ENCODE measurements at regions not wholly inside any gene's neighbourhood (a gene's known extent, or its start where the extent isn't known, plus 50 kb on each side); places are given as distances from the start of the nearest gene placed in this dataset.

DNA sequence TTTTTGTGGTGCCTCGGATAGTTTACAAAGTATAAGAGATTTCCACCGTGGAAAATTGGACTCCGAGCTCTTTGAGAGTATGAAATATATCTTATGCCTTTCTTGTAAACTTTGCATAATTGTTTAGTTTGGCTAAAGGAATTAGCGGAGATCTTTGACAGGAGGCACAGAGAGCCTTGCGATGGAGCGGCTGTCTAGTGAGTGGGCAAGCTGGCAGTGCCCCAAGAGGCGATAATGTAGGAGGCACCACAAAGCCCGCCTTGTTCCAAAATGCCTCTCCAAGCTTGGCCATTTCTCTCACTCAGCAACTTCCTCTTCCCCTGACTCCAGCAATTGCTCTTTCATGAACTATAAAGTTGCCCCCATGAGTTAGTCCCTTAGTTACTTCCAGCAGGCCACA lies 270.1 kb upstream of the PRICKLE1 start:
- DNase-seq (ENCODE audit: low spot score), result no peak

DNA sequence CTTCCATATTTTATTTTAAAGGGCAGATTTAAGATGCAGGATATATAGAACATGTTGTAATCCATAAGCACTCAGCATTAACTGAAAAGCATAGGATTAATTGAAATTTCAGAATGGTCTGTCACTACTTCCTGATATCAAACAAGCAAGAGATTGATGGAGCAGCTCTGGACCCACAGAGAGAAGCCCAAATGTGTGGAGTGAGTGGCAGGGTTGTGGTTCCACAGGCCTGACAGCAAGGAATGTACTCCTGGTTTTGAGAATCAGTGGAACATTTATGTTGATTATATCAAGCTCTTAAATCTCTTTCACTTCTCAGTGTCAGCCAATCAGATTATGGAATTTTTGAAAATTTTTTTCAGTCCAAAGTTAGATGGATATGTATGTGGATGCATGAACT lies 267.6 kb upstream of the PRICKLE1 start:
- no peak for DNase-seq (ENCODE audit: low spot score)

DNA sequence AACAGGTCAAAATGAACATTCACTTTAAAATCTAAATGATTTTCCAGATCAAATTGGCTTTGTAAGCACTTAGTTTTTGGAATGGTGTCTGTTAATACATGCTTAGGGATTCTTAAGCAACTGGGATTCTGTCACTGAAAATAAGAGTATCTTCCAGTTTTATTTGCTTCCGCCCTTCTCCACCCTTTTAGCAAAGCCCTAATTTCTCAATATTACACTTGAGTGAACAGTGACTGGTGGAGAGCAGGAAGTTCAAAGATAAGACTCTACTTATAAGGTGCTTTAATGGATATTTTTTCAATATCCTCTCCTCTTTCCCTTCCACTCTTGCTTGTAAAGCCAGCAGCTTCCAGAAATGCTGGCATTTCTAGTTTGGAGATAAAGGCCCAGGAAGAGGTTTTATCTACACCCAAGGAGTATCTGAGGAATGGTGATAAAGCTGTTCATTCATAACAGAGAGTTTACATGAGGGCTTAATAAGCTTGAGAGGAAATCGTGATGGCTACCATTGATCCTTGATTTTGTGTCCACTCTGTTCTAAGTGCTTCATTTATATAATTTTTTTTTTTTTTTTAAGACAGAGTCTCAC lies 265.9 kb upstream of the PRICKLE1 start:
- no peak for DNase-seq (ENCODE audit: low spot score)

DNA sequence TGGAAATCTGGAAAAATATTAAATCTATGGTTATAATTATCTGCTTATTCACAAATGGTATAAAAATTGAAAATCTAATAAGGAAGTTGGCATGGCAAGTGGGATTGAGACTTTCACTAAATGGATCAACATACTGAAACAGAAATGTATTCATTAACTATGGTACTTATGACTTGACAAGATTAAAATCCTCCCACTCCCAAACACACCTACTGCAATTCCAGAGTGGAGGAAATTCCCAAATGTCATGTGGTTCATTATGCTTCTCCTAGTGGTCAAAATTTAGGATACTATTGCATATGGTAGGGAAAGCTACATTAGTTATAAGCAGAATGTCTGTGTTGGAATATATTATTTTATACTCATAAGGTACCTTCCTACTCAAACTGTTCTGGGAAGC lies 265.3 kb upstream of the PRICKLE1 start:
- DNase-seq (ENCODE audit: low spot score), result no peak

DNA sequence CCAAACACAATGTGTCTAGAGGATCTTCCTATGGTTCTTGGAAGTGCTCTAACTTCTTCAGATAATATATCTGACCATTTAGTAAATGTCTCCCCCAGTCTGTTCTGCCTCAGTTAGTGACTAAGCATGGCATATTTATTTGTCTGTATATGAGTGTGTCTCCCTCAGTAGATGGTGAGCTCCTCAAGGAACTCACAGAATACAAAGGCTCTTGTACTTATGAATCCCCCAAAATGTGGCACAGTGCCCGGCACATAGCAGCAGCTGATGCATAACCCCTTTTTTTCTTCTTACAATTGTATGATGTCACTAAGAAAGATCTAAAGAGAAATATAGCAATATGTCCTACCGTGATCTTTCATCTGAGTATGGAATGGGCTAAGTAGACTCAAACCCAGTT lies 264.7 kb upstream of the PRICKLE1 start:
- DNase-seq (ENCODE audit: low spot score), result no peak

DNA sequence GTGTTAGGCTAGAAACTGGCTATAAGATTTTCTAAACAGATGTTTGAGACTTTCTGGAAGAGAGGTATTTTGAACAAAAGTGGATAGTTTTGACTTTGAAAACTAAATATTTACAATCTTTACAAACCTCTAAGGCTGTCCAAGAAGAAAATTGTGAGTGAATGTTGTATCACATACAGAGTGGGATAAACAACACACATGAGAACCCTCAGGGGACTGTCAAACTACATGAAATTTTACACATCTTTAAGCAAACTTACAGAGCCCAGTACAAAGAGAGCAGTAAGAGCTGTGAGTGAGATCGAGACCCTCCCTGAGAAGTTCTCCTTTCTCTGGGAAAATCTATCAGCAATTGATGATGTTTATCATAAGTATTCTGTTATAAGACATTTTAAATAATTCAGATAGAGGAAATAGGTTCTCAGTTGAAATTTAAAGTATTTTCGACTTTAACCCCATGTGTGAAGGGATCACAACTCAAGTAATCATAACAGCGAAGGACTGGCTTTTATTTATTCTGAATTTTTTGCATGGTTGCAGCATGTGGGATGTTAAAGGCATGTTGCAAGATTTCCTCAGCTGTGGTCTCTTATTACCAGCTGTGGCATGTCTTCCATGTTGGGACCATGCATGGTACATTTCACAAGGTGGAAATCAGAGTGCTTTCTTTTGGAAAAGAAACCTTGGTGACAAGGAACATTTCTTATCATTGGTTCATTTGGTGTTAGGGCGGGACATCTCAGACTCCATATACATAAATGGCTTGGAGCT lies 264.0 kb upstream of the PRICKLE1 start:
- DNase-seq (ENCODE audit: low spot score), result no peak

DNA sequence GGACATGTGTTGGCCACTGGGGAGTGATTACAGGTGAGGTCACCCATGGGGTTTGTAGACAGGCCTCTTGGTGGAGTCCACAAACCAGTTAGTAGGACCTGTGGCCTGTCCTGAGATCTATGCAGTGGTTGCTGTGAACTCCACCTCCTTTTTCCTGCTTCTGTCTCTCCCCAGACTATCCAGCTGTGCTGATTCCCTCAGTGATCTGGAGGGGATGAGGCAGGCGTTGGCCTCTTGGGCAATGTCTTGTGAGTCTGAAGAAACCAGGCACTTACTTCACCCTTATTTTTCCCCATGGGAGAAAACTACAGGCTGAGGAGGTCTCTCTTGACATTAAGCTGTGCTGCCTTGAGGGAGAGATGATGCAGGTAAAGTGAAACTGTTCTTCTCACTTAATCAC lies 257.2 kb upstream of the PRICKLE1 start:
- no peak for DNase-seq (ENCODE audit: low spot score)

DNA sequence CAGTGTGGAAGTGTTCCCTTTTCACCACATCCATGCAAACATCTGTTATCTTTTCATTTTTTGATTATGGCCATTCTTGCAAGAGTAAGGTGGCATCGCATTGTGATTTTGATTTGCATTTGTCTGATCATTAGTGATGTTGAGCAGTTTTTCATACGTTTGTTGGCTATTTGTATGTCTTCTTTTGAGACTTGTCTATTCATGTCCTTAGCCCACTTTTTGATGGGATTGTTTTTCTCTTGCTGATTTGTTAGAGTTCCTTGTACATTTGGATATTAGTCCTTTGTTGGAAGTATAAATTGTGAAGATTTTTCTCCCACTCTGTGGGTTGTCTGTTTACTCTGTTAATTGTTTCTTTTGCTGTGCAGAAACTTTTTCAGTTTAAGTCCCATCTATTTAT lies 244.5 kb upstream of the PRICKLE1 start:
- no peak for DNase-seq (ENCODE audit: low spot score)

DNA sequence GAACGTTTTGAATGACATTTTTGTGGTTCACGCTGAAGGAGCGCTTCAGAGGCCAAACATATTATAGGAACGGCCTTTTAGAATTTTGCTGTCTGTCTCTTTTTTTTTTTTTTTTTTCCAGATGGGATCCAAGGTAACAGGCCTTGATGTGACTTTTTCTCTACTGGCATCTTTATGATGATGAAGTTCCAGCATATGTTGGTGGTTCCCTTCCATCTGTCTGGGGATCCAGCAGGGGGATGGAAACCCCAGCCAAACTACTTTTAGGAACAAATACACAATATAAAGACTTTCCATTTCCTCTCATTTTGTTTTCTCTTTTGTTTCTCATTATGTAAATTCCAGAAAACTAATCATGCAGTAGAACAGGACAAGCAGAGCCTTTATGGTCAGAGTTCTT lies 239.3 kb upstream of the PRICKLE1 start:
- no peak for DNase-seq (ENCODE audit: low spot score)

DNA sequence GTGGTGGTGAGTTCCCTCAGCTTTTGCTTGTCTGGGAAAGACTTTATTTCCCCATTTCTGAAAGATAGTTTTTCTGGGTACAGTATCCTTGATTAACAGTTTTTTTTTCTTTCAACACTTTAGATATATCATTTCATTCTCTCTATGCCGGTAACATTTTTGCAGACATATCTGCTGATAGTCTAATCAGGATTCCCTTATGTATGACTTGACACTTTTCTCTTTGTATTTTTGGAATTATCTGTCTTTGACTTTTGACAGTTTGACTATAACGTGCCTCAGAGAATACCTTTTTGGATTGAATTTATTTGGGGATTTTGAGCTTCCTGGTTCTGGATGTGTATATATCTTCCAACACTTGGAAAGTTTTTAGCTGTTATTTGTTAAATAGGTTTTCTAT lies 234.8 kb upstream of the PRICKLE1 start:
- no peak for DNase-seq (ENCODE audit: low spot score)

DNA sequence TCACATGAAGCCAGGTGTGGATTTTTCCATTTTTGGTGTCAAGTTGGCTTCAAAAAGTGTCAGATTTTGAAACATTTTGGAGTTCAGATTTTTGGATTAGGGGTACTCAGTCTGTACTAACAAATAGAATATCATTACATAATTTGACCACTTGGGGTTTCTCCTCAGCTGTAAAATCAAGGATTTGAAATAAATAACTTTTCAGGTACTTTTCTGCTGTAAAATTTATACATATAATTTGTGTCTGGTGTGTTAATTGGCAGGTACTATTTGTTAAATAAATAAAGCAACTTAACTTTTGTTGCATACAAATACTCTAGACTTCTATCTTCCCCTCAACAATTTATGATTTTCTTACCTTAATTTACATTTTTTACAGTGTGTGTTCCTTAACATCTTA lies 234.1 kb upstream of the PRICKLE1 start:
- no peak for DNase-seq (ENCODE audit: low spot score)

DNA sequence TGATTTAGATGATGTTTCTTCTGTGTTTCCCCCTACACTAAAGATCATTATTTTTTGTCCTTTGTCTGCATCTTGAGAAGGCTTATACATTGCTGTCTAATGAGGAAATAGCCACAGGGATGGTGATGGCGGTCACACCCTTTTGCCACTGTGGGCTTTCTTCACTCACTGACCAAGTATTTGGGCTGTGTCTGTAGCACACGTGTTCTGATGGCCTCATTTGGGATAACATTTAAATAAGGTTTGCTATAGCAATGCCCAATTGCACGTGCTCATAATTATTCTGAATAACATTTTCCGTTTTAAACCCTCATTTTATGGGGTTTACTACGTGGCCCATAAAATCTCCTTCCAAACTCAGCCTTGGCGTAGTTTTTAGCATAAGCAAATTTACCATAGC lies 230.3 kb upstream of the PRICKLE1 start:
- DNase-seq (ENCODE audit: low spot score), result peak; percentile 11

DNA sequence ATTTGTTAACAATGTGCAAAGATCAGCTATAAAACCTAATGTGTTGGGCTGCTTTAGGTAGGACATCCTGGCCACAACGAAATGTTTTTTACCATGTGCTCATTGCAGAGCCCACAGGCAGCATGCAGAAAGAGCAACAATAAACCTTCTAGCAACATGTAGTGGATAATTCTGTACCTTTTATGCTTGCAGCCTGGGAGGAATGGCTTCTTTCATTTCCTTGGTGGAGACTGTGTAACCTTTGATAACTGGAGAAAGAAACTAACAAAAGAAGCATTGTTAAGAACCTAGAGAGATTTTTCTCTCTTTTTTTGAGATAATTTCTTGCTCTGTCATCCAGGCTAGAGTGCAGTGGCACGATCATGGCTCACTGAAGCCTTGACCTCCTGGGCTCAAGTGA lies 225.5 kb upstream of the PRICKLE1 start:
- DNase-seq (ENCODE audit: low spot score), result no peak

DNA sequence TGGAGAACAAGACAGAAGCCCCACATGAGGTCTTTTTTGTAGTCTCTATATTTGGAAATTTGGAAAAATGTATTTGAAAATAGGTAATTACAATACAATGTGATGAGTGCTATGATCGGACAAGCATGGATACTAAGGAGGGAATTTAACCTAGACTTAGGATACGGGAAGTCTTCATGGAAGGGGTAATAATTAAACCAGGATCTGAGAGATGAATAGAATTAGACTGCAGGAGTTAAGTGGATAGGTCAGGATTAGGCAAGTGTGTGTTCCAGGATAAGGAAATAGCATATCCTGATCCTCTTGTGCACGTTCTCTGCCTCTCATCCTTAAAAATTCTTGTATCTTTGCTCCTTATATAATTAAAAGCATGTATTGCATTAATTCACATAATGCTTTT lies 223.3 kb upstream of the PRICKLE1 start:
- no peak for DNase-seq (ENCODE audit: low spot score)

DNA sequence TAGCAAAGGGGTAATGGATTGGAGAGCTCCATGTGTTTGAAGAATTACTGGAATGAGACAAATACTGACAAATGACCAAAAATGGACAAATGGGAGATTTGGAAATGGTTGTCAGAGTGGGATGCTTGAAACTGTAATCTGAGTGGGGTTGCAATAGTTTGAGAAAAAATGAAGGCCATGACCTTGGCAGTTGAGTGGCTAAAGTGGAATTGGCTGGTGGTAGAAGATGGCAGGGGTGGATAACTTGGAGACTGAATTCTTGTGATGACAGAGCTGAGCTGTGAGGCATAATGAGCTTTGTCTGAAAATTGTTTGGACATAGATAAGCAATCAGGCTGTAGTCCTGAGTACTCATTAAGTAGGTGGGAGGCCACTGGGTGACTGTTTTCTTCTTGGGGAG lies 222.5 kb upstream of the PRICKLE1 start:
- DNase-seq (ENCODE audit: low spot score), result no peak

DNA sequence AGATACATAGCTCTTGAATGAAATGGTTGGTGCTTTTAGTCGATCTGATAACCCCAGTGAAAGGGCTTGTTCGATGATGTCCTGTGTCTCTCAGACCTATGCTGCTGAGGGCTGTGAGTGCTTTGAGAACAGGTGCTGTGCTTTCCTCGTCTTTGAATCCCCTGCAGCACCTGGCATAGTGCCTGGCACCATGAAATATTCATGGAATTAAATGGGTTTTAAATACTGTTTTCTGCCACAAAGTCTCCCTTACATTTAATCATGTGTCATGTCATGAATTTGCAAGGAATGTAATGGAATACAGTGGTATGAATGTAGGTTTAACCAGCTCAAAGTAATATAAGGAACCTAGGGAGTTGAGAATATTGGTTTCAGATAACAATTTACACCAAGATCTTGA lies 220.5 kb upstream of the PRICKLE1 start:
- DNase-seq (ENCODE audit: low spot score), result no peak

DNA sequence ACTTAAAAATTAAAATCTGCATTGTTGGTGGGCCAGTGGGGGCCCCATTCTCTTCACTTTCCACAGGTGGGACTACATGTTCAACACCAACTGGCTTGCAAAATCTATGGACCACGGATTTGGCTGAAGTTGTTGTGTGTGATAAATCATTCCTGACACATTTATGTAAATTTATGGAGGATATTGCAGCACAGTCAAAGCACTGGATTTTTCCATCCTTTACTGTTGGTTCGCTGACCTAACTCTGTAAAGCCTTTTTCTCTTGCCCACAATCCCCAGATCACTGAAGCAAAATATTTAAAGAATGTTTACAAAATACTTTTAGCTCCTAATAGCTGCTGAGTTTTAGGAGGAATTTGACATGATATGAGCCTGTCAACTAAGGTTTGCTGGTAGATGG lies 219.7 kb upstream of the PRICKLE1 start:
- DNase-seq (ENCODE audit: low spot score), result peak; percentile 37

DNA sequence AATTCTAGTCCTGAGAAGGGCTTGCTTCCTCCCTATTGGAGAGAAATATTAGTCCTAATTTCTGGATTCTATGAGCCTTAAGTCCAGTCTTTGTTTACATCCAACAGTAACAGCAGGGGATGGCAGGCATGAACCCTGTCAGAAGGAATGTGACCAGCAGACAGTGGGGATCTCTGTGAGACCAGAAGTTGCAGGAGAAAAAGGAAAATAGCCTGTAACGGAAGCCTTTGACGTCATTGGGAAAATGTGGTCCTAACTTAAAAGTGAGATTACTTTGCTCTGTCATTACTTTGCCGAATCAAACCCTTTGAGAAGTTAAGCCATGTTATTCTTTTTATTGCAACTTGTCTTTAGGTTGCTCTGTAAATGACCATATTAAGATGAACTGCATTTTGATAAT lies 218.2 kb upstream of the PRICKLE1 start:
- no peak for DNase-seq (ENCODE audit: low spot score)

DNA sequence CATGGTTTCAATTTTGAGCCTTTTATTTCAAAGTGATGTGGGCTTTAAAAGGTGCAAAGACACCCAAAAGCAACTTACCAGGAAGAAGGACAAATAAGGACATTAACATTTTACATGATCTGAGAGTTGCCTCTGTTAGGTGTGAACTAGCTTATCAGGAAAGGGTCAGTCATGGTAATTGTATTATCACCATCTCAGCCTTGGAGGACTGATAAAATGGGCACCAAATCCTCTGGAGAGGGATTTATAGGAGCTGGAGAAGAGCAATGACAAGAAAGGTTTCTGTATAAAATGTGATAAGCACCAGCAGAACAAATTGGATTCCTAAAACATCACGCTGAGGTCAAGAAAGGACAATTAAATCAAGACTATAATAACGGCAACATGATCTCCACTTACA lies 217.7 kb upstream of the PRICKLE1 start:
- DNase-seq (ENCODE audit: low spot score), result no peak

DNA sequence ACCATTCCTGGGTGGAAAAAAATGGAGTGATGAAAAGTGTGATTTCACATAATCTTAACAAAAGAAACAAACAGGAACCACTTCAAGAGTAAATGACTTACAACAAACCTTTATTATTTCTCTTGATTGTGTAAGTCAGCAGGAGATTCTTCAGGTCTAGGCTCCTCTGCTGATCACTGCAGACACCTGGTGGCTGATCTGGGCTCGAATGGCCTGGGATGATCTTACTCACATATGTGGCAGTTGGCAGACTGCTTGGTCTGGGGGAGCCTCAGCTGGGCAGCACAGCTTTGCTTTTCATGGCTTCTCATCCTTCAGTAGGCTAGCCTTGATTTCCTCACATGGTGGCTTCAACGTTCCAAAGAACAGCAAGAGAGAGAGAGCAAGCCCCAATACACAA lies 215.4 kb upstream of the PRICKLE1 start:
- no peak for DNase-seq (ENCODE audit: low spot score)

DNA sequence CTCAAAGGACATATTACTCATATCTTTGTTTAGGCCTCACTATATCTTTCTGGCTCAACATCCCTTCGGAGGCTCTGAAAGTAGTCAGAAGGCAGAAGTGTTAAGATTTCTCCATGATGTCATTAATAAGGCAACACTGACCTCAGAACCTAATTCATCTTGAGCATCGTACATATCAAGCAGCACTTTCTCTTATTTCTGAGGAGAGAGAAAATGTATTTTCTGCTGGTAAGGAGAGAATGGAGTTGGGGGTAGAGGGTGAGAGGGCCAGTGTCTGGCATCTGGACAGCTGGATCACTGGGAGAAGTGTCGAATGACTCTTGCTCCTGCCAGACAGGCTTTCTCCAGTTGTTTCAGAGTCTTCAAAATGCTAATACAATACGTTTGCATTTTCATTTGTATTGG lies 213.2 kb upstream of the PRICKLE1 start:
- no peak for DNase-seq (ENCODE audit: low spot score)

DNA sequence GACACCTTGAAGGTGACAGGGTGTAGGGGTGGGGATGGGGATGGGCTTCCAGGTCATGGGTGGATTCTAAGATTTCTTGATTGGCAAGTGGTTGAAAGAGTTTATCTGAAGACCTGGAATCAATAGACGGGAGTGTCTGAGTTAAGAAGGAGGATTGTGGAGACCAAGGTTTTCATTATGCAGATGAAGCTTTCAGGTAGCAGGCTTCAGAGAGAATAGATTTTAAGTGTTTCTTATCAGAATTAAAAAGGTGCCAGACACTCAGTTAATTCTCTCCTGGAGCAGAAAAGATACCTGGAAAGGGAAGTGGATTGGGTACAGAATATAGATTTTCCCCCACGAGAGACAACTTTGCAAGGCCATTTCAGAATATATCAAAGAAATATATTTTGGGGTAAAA lies 211.7 kb upstream of the PRICKLE1 start:
- DNase-seq (ENCODE audit: low spot score), result no peak

DNA sequence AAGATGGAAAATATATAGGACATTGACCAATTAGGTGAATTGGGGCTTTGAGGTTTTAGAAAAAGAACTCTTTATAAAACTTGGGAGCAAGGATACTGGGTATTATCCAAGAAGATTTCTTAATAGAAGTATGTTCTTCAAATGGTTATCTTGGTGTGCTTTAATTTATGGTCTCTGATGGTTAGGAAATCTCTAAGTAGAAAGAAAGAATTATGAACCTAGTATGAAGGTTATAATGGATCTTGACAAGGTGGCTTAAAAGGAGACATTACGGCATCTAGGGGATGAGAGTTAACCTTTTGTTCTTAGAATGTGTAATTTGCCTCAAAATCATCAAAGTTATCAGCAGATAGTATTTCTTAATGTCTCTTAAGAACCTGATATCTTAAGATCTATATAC lies 210.4 kb upstream of the PRICKLE1 start:
- DNase-seq (ENCODE audit: low spot score), result no peak

DNA sequence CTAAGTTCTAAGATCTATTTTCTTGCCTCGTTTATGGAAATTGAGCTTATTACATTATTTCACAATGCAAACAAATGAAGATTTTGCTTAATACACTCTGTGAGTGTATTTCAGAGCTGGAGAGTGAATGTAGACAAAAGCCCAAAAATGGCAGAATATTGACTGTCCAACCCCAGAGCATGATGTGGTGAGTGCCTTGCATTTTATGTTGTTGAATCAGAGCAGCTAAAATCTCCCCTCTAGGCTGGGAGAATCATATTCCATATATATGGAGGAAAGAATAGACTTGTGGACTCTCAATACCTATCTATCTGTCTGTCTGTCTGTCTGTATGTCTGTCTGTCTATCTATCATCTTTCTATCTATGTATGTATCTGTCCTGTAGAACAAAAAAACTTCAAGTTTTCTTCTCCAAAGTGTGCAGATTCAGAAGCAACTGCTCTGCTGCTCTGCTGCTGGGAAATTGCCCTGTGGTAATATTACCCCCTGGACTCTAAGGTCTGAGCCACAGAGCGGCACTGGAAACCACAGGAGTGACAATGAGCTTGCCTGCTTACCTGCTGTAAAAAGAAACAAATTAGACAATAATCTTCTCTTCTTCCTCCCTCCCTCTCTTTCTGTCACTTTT lies 209.4 kb upstream of the PRICKLE1 start:
- peak; percentile 49 for DNase-seq (ENCODE audit: low spot score)

Data from AG08395 (cell line).